ENCODE measurements at regions not wholly inside any gene's neighbourhood (a gene's known extent, or its start where the extent isn't known, plus 50 kb on each side); places are given as distances from the start of the nearest gene placed in this dataset.

- intact Hi-C loops (cut with micrococcal nuclease), result no loop called here
These were observed 209.4 kb upstream of the CIBAR2 start for GRCh38 chr16:85321509-85322271.

- intact Hi-C loops (cut with micrococcal nuclease), result no loop called here
These were observed 211.1 kb upstream of the CIBAR2 start for GRCh38 chr16:85323230-85323960.

GRCh38 chr16:85323961-85324253, 211.6 kb upstream of the CIBAR2 start:
- intact Hi-C loops (cut with micrococcal nuclease), result no loop called here

- intact Hi-C loops (cut with micrococcal nuclease), result no loop called here
These were observed 212.2 kb upstream of the CIBAR2 start for GRCh38 chr16:85324488-85324887.

GRCh38 chr16:85326113-85326793, 214.0 kb upstream of the CIBAR2 start:
- intact Hi-C loops (cut with micrococcal nuclease), result no loop called here

- intact Hi-C loops (cut with micrococcal nuclease), result no loop called here
These were observed 214.5 kb upstream of the CIBAR2 start for GRCh38 chr16:85326794-85327181.

GRCh38 chr16:85327731-85328675, 215.7 kb upstream of the CIBAR2 start:
- intact Hi-C loops (cut with micrococcal nuclease), result no loop called here

GRCh38 chr16:85328676-85329058, 216.4 kb upstream of the CIBAR2 start:
- intact Hi-C loops (cut with micrococcal nuclease), result no loop called here

- intact Hi-C loops (cut with micrococcal nuclease), result no loop called here
These were observed 217.0 kb upstream of the CIBAR2 start for GRCh38 chr16:85329059-85329812.

- intact Hi-C loops (cut with micrococcal nuclease), result loop anchor here (1.0 kb wide), 1 partner anchor 27 kb away; no protein-coding TSS in a partner anchor
These were observed 217.9 kb upstream of the CIBAR2 start for GRCh38 chr16:85330006-85330693.

- intact Hi-C loops (cut with micrococcal nuclease), result loop anchor here (1.0 kb wide), 1 partner anchor 27 kb away; no protein-coding TSS in a partner anchor
These were observed 218.5 kb upstream of the CIBAR2 start for GRCh38 chr16:85330694-85331188.

- intact Hi-C loops (cut with micrococcal nuclease), result no loop called here
These were observed 219.4 kb upstream of the CIBAR2 start for GRCh38 chr16:85331688-85332087.

- intact Hi-C loops (cut with micrococcal nuclease), result no loop called here
These were observed 219.9 kb upstream of the CIBAR2 start for GRCh38 chr16:85332175-85332574.

GRCh38 chr16:85333337-85333736, 221.1 kb upstream of the CIBAR2 start:
- intact Hi-C loops (cut with micrococcal nuclease), result no loop called here

- intact Hi-C loops (cut with micrococcal nuclease), result no loop called here
These were observed 221.7 kb upstream of the CIBAR2 start for GRCh38 chr16:85333744-85334640.

GRCh38 chr16:85334718-85335583, 222.7 kb upstream of the CIBAR2 start:
- intact Hi-C loops (cut with micrococcal nuclease), result no loop called here

GRCh38 chr16:85335584-85336491, 223.6 kb upstream of the CIBAR2 start:
- intact Hi-C loops (cut with micrococcal nuclease), result no loop called here
